ENCODE measurements at regions not wholly inside any gene's neighbourhood (a gene's known extent, or its start where the extent isn't known, plus 50 kb on each side); places are given as distances from the start of the nearest gene placed in this dataset.
A peak's percentile ranks its signal among the peaks of the same experiment; 100 is the strongest.

- no peak for DNase-seq (ENCODE audit: low read depth)
These were observed 50.6 kb upstream of the IL6 start for GRCh38 chr7:22676385-22676784.

- DNase-seq (ENCODE audit: low read depth), result no peak
These were observed 51.1 kb upstream of the IL6 start for GRCh38 chr7:22675917-22676343.

GRCh38 chr7:22675421-22675820 lies 51.6 kb upstream of the IL6 start:
- DNase-seq (ENCODE audit: low read depth), result no peak

- no peak for DNase-seq (ENCODE audit: low read depth)
These were observed 53.9 kb upstream of the IL6 start for GRCh38 chr7:22672846-22673680.

- DNase-seq (ENCODE audit: low read depth), result peak; percentile 57
These were observed 55.7 kb upstream of the IL6 start for GRCh38 chr7:22671177-22671879.

GRCh38 chr7:22670422-22670815 lies 56.6 kb upstream of the IL6 start:
- DNase-seq (ENCODE audit: low read depth), result no peak

GRCh38 chr7:22669692-22670421 lies 57.1 kb upstream of the IL6 start:
- no peak for DNase-seq (ENCODE audit: low read depth)

- no peak for DNase-seq (ENCODE audit: low read depth)
These were observed 58.0 kb upstream of the IL6 start for GRCh38 chr7:22668971-22669401.

GRCh38 chr7:22667562-22668239 lies 59.3 kb upstream of the IL6 start:
- DNase-seq (ENCODE audit: low read depth), result peak; percentile 44

- DNase-seq (ENCODE audit: low read depth), result no peak
These were observed 59.8 kb upstream of the IL6 start for GRCh38 chr7:22667187-22667561.

GRCh38 chr7:22666732-22667131 lies 60.3 kb upstream of the IL6 start:
- no peak for DNase-seq (ENCODE audit: low read depth)

- DNase-seq (ENCODE audit: low read depth), result no peak
These were observed 61.1 kb upstream of the IL6 start for GRCh38 chr7:22665923-22666322.

GRCh38 chr7:22664988-22665798 lies 61.8 kb upstream of the IL6 start:
- DNase-seq (ENCODE audit: low read depth), result no peak

- DNase-seq (ENCODE audit: low read depth), result no peak
These were observed 63.3 kb upstream of the IL6 start for GRCh38 chr7:22663721-22664120.

- DNase-seq (ENCODE audit: low read depth), result peak; percentile 55
These were observed 63.7 kb upstream of the IL6 start for GRCh38 chr7:22663357-22663718.

GRCh38 chr7:22662556-22663356 lies 64.2 kb upstream of the IL6 start:
- DNase-seq (ENCODE audit: low read depth), result no peak

- DNase-seq (ENCODE audit: low read depth), result peak; percentile 18
These were observed 65.0 kb upstream of the IL6 start for GRCh38 chr7:22662036-22662435.

GRCh38 chr7:22660732-22661131 lies 66.3 kb upstream of the IL6 start:
- DNase-seq (ENCODE audit: low read depth), result no peak

GRCh38 chr7:22660293-22660692 lies 66.7 kb upstream of the IL6 start:
- DNase-seq (ENCODE audit: low read depth), result no peak

GRCh38 chr7:22659741-22660140 lies 67.3 kb upstream of the IL6 start:
- no peak for DNase-seq (ENCODE audit: low read depth)

- DNase-seq (ENCODE audit: low read depth), result no peak
These were observed 69.0 kb upstream of the IL6 start for GRCh38 chr7:22658031-22658430.
